Cardiac muscle cell (in vitro differentiated cells and primary cell): ENCODE measurements at regions not wholly inside any gene's neighbourhood (a gene's known extent, or its start where the extent isn't known, plus 50 kb on each side); places are given as distances from the start of the nearest gene placed in this dataset.

Source experiments
- DNase-seq, 2 donors: peaks; one replicate each; pipeline versions ENCODE4 v3.0.0 to v3.0.0-alpha.2; 2010 to 2017; ENCODE audit warnings: low read depth in 1 of 2, low spot score in 1 of 2
- H3K27ac ChIP-seq: fragments of 200-600 bp; sonication (generic); 2 replicates; pipeline ENCODE4 v1.5.1; 2016
- H3K27me3 ChIP-seq: fragments of 200-600 bp; sonication (generic); 2 replicates; pipeline ENCODE4 v1.6.0; 2016; ENCODE audit warnings: control low read depth
- H3K36me3 ChIP-seq: fragments of 200-600 bp; sonication (generic); 2 replicates; pipeline ENCODE4 v1.5.1; 2016; ENCODE audit warnings: control low read depth
- H3K4me1 ChIP-seq: fragments of 200-600 bp; sonication (generic); 2 replicates; pipeline ENCODE4 v1.8.1; 2017; ENCODE audit warnings: low read depth, mild to moderate bottlenecking, mixed run types
- H3K4me3 ChIP-seq: fragments of 200-600 bp; sonication (generic); 2 replicates; pipeline ENCODE4 v1.5.1; 2016; ENCODE audit warnings: mild to moderate bottlenecking
- H3K9me3 ChIP-seq: fragments of 200-600 bp; sonication (generic); 2 replicates; pipeline ENCODE4 v1.5.1; 2017; ENCODE audit warnings: low read depth, mild to moderate bottlenecking, control low read depth
- CTCF ChIP-seq: IDR thresholded peaks from 2 replicates; pipeline ENCODE4 v1.5.1; 2012; ENCODE audit warnings: low read depth, mild to moderate bottlenecking, low read length

- no peak for TF ChIP-seq CTCF
- no peaks in the 10 kb centered on the region for H3K36me3 ChIP-seq
- H3K9me3 ChIP-seq: no peaks in the 10 kb centered on the region
- no peak overlapping the region for H3K4me3 ChIP-seq
- no peaks in the 10 kb centered on the region for H3K27me3 ChIP-seq
- no peak for DNase-seq
- no peaks in the 10 kb centered on the region for H3K4me1 ChIP-seq
- no peak overlapping the region for H3K27ac ChIP-seq
Measured at GRCh38 chr4:126435491-126435890, 1120.7 kb downstream of the FAT4 start.

GRCh38 chr4:126440297-126440696 lies 1125.5 kb downstream of the FAT4 start:
- H3K36me3 ChIP-seq: no peaks in the 10 kb centered on the region
- no peaks in the 10 kb centered on the region for H3K4me1 ChIP-seq
- TF ChIP-seq CTCF: no peak
- no peak overlapping the region for H3K27ac ChIP-seq
- no peaks in the 10 kb centered on the region for H3K9me3 ChIP-seq
- H3K27me3 ChIP-seq: no peaks in the 10 kb centered on the region
- no peak overlapping the region for H3K4me3 ChIP-seq
- no peak for DNase-seq

GRCh38 chr4:126441173-126442035 lies 1126.6 kb downstream of the FAT4 start:
- H3K27ac ChIP-seq: no peak overlapping the region
- TF ChIP-seq CTCF: no peak
- no peaks in the 10 kb centered on the region for H3K27me3 ChIP-seq
- H3K9me3 ChIP-seq: no peaks in the 10 kb centered on the region
- no peaks in the 10 kb centered on the region for H3K36me3 ChIP-seq
- peak in 1 of 2 donors; percentile 11 for DNase-seq
- no peaks in the 10 kb centered on the region for H3K4me1 ChIP-seq
- no peak overlapping the region for H3K4me3 ChIP-seq

GRCh38 chr4:126445596-126445995 lies 1130.8 kb downstream of the FAT4 start:
- H3K27me3 ChIP-seq: no peaks in the 10 kb centered on the region
- no peak overlapping the region for H3K27ac ChIP-seq
- no peaks in the 10 kb centered on the region for H3K4me1 ChIP-seq
- no peaks in the 10 kb centered on the region for H3K9me3 ChIP-seq
- TF ChIP-seq CTCF: no peak
- no peaks in the 10 kb centered on the region for H3K36me3 ChIP-seq
- no peak for DNase-seq
- H3K4me3 ChIP-seq: no peak overlapping the region

GRCh38 chr4:126446917-126447316 lies 1132.2 kb downstream of the FAT4 start:
- TF ChIP-seq CTCF: no peak
- H3K9me3 ChIP-seq: no peaks in the 10 kb centered on the region
- H3K4me3 ChIP-seq: no peak overlapping the region
- no peaks in the 10 kb centered on the region for H3K27me3 ChIP-seq
- no peak for DNase-seq
- H3K4me1 ChIP-seq: no peaks in the 10 kb centered on the region
- H3K27ac ChIP-seq: no peak overlapping the region
- no peaks in the 10 kb centered on the region for H3K36me3 ChIP-seq
